ENCODE measurements at regions not wholly inside any gene's neighbourhood (a gene's known extent, or its start where the extent isn't known, plus 50 kb on each side); places are given as distances from the start of the nearest gene placed in this dataset.

- TF ChIP-seq, protein P1, sequence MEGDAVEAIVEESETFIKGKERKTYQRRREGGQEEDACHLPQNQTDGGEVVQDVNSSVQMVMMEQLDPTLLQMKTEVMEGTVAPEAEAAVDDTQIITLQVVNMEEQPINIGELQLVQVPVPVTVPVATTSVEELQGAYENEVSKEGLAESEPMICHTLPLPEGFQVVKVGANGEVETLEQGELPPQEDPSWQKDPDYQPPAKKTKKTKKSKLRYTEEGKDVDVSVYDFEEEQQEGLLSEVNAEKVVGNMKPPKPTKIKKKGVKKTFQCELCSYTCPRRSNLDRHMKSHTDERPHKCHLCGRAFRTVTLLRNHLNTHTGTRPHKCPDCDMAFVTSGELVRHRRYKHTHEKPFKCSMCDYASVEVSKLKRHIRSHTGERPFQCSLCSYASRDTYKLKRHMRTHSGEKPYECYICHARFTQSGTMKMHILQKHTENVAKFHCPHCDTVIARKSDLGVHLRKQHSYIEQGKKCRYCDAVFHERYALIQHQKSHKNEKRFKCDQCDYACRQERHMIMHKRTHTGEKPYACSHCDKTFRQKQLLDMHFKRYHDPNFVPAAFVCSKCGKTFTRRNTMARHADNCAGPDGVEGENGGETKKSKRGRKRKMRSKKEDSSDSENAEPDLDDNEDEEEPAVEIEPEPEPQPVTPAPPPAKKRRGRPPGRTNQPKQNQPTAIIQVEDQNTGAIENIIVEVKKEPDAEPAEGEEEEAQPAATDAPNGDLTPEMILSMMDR (IDR thresholded peaks at IDR 0.05; ENCODE audit: borderline replicate concordance, extremely low read depth, low read length, poor library complexity, severe bottlenecking): no peak
- TF ChIP-seq EZH2 (IDR thresholded peaks at IDR 0.05; ENCODE audit: borderline replicate concordance, low read depth, low read length, severe bottlenecking): no peak
Observed at GRCh38 chrX:104315555-104315954, 60.8 kb upstream of the ESX1 start.

All from DND-41 (cell line).